NCI-H2107 (cell line): ENCODE measurements at regions not wholly inside any gene's neighbourhood (a gene's known extent, or its start where the extent isn't known, plus 50 kb on each side); places are given as distances from the start of the nearest gene placed in this dataset.
"Not testable (repeated sequence)": the region's sequence is repeated elsewhere in the genome, so short reads cannot be mapped to it uniquely, and the experiment has no call there.

Source experiments
- DNase-seq: peaks from one replicate; lab custom pipeline; 2025; lab: John Stamatoyannopoulos, UW

DNA sequence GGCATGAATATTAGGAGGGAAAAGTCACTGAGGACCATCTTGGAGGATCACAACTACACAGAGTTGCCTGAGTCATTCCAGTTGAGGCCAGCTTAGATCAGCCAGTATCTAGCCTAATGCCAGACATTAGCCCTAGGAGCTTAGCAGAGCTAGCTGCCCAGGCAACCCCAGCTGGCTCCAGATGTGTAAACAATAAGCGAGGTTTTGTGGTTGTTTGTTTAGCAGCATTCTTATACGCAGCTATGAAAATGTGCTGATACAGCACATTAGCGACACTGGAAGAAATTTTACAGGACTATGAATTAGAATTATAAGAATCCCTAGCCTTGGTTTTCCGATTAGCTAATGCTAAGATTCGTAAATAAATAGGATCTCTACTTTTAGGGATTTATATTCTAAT lies 59.3 kb downstream of the BTBD3 start:
- DNase-seq: no peak

DNA sequence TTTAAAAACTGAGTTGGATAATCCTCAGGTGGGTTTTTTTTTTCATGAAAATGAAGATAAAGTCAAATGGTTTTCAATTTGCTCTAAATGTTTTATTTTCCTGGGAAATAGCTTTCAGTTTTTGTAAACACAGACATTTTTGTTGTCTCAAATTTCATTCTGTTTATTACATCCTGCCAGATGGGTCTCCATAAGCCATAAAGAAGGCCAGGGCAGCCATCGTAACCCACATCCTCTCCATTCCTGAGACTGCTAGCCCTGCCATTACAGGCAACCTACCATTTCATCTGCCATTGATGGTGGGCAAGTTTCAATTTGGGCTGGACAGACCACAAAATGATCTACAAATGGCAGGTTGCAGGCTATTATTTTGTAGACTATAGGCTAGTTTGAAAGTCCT lies 60.8 kb downstream of the BTBD3 start:
- DNase-seq: no peak

DNA sequence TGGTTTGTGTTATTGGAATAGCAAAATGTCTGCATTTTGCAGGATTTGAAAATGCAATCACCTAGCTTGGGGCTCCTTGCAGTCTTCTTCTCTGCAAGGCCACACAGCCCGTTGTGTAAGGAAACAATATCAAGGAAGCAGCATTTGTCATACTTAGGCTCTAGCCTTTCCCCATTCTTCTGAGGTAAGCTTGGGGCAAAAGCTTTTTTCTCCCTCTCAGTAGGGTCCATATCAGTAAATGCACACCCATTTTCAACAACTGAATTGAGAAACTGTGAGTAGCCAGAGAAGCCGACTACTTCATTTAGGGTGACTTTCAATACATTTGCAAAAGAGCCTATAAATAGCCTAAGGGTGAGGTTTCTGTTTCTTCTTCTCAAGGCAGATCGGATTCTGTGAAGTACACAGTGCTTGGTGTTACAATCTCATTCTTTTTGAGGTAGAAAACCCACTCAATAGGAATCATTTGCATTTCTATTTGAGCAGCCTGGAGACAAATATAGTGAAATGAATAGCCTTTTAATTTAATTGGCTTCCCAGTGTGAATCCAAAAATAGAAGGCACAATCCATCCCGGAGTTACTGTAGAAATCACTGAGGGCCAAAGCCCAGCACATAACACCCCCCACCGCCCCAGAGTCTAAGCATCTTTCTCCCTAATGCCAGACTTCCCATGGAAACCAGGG lies 61.8 kb downstream of the BTBD3 start:
- no peak for DNase-seq

DNA sequence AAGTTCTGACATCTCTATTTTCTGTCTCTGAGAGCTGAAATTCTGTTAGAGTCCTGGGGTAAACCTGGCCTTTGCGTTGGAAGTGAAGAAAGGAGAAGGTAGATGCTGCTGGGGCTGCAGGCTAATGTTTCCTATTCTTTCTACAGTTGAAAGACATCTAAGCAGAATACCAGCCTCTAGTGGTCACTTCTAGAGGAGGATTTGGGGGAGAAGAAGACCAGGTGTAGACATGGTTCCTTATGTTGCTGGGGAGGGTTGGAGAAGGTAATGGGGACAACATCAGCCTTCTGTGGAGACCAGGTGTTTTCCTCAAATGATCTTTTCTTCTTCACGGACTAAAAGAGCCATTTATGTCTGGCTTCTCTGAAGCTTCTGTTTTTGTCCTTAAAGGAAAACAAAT lies 62.6 kb downstream of the BTBD3 start:
- DNase-seq: no peak

DNA sequence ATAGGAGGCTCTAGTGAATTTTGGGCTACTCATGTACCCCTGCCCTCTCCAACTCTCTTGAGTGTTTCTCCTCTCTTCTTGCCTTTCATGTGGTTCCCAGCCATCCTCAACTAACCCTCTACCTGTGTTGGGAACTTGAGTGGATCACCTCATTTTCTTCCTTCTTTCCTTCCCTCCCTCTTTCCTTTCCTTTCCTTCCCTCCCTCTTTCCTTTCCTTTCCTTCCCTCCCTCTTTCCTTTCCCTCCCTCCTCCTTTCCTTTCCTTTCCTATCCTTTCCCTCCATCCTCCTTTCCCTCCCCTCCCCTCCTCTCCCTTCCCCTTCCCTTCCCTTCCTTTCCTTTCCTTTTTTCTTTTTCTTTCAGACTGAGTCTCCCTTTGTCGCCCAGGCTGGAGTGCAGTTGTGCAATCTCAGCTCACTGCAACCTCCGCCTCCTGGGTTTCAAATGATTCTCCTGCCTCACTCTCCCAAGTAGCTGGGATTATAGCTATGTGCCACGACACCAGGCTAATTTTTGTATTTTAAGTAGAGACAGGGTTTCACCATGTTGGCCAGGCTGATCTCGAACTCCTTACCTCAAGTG lies 63.8 kb downstream of the BTBD3 start:
- no peak for DNase-seq

DNA sequence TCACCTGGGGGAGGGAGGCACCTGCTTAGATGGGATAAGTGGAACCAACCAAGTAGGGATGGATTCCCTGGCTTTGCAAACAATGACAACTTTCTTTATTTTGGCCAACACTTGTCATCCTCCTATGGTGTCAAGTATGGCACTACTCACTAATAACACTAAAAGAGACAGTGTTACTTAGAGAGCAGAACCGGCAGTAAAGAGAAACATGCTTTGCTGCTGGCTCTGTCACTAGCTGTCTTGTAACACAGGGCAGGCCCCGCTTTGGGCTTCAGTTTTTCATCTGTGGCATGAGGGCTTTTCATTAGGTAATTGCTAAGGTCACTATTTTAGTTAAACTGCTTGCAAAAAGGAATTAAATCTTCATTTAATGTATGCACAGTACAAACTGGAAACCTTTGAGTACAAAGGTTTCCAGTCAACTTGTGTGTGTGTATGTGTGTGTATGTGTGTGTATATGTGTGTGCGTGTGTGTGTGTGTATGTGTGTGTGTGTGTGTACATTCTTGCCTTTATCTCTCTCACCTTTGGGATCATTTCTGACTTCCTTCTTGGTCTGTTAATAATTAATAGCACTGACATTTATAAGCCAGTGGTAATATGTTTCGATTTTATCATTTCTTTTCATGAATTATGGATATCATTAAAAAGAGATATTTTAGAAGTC lies 64.7 kb downstream of the BTBD3 start:
- no peak for DNase-seq

DNA sequence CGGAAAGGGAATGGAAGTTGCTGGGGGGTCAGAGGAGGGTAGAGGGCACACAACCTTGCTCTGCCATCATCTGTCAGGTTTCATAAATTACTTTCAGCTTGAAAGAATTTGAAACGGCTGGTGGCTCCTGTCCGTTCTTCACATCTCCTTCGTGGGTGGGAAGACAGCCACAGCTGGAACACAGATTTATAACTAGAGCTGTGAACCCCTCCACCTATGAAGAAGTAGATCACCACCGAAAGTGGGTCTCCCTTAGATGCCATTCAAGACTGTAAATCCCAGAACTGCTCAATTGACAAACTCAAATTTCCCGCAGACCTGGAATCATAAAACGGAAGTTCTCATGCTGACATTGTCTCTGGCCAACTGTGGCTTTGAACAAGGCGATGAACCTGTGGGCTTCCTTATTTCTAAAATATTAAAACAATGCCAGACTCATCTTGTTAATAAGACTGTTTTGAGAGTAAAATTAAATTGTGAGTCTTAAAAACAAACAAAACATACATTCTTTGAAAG lies 65.3 kb downstream of the BTBD3 start:
- DNase-seq: no peak

DNA sequence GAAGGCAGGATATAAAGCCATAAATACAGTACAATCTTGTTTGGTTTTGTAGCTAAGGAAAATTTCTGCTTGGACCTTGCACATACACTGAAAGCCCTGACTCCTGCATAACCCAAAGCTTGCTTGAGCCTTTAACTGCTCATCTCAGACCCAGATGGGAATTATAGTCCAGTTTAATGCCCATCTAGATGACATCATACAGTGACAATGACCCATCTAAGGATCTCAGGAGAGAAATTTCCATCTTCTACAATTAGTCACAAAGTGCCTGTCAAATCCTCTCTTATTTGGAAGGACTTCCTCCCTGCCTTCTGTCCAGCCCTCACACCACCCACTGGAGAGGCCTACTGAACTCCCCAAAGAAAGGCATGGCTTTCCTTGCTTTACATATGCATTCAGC lies 69.3 kb downstream of the BTBD3 start:
- DNase-seq: no peak

DNA sequence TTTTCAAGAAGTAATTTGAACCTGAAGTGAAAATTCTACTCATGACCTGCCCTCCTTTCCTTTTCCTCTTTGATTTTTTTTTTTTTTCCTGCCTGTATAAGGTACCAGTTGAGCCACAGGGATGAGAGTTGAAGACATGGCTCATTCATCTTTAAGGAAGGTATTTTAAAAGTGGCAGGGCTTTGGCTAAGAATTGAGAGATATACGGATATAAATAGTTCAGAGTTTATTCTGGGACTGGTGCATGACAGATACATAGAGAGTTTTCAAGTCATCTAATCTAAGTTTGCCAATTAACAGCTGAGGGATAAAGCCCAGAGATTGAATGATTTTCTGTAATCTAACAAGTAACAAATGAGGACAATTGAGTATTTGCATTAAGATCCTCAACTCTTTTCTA lies 69.8 kb downstream of the BTBD3 start:
- no peak for DNase-seq

DNA sequence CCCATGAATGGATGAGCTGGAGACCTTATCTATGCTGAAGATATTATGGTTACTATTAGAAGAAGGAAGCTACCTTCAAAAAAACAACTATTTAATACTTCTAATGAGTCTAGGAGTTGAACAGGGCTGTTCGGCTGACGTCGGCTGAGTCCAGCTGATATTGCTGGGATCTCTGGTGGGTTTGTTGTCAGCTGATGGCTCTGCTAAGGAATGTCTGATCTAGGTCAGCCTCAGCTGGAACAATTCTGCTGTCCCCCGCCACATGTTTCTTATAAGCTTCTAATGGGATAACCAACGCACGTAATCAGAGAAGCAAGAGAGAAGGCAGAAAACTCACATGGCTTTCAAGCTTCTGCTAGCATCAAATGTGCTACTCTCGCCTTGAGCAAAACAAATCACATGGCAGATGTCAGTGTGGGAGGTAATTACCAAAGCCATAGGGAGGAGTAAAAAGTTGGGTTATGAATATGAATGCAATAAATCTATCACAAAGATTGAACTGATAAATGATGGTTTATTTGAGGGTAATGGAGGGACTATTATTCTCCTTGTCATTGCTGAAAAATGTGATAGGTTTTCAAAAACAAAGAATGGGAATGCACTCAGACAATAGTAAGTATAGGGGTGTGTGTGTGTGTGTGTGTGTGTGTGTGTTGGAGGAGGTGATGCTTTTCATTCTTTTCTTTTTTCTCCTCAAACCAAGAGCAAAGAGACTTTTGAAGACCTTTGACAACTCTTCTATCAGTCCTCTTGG lies 71.5 kb downstream of the BTBD3 start:
- no peak for DNase-seq

DNA sequence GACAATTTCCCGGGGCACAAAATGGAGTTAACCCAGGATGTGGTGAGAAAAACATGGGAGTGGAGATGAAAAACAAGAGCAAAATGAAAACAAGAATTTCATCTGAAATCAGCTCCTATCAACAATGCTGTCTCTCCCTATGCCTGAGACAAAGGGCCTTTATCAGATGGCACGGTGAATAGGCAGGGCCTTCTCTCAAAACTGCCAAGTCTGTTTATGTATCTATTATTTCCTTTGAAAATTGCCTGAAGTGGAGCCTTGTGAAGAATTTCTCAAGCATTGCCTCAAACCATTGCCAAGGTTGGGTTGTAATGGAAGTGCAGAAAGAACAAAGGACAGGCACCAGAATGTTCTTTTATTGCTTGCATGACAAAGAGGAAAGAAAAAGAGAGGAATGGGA lies 74.7 kb downstream of the BTBD3 start:
- DNase-seq: no peak

DNA sequence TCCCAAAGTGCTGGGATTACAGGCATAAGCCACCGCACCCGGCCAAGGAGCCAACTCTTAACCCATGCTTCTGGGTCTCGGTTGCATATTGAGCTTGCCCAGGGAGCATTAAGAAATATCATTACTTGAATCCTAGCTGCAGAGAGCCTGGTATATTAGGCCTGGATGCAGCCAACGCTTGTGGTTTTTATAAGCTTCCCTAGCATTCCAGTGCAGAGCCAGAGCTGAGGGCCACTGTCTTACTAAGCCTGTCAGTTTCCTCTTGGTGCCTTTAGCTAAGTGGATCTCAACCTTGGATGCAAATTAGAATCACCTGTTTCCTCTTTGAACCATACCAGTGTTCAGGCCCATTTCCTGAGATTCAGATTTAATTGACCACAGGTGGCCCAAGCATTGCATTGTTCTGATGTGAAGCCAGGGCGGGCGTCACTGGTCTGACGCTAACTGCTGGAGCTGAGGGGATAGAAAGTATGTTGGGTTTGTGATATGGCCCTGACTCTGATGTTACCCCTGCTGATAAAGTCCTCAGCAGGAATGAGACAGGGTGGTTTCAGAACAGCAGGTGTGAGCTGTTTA lies 76.3 kb downstream of the BTBD3 start:
- peak; percentile 25 for DNase-seq

DNA sequence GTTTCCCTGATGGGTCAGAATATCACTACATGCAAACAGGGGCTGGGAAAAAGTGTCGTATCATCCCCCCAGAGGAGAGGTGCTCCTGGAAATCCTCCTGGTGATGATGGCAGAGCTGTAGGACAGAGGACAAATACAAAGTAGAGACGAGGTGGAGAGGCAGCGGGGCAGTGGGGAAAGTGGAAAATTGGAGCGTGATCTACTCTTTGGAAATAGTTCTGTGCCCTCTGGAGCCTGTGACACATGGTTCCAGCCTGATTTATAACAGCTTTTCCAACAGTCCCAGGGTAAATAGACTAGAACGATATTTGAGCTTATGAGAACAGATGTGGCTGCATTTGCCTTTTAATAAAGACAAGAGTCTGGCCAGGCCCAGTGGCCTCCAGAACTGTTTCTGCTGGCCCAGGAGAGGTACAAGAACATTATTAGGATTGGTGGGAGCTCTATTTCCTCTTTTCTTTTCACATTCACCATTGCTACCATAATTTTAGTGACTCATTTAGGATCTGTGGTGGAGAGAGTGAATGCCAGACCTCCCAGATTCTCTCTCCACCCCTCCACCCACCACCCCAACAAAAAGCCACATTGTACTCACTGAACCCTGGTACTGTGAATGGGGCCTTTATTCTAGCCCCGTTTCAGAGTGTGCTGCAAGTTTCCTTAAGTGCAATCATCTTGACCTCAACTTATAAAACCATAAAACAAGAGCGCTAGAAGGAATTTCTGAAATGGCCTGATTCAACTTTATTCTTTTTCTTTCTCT lies 78.3 kb downstream of the BTBD3 start:
- DNase-seq: no peak

DNA sequence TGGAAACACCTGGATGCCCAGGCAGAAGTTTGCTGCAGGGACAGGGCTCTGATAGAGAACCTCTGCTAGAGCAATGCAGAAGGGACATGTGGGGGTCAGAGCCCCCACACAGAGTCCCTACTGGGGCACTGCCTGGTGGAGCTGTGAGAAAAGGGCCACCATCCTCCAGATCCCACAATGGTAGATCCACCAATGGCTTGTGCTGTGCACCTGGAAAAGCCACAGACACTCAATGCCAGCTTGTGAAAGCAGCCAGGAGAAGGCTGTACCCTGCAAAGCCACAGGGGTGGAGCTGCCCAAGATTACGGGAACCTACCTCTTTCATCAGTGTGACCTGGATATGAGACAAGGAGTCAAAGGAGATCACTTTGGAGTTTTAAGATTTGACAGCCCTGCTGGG lies 87.1 kb downstream of the BTBD3 start:
- not testable (repeated sequence) for DNase-seq

DNA sequence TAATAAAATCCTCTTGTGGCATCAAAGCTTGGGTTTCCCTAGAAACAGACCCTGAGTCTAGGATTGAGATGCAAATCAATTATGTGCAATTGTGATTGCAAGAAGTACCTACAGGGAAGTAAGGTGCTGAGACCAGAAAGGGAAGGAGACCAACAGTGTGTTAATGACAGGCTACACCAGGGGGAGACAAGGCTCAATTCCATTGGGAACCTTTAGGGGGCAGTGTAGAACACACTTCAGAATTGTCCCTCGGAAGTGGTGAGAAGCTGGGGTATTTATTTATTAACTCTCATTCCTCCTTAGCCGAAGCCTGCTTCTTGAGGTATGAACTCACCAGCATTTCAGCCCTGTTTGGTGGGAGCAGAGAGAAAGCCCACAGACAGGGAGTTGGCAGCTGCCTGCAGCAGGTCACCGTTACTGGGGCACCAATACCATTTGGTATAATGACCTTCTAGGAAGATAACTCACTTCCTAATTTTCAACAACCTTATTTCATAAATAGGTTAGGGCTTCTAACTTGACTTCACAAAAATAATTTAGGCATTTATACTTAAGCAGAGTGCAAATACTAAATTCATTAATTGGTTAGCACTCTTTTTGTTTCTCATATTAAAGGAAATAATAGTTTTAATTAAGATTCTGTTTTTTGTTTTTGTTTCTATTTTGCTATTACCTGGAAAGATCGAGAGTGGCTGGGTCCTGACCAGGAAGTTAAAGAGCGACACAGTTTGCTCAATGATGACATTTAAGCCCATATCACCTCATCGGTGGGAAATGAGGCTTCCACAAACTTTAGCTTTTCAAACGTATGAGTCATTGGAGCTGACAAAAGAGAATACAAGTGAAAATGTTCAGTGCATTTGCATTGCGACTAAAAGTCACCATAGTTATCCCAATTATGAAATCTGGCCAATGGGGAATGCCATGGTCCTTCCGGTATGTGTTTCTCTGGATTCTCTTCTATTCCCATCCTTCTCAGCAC lies 94.8 kb downstream of the BTBD3 start:
- DNase-seq: no peak

DNA sequence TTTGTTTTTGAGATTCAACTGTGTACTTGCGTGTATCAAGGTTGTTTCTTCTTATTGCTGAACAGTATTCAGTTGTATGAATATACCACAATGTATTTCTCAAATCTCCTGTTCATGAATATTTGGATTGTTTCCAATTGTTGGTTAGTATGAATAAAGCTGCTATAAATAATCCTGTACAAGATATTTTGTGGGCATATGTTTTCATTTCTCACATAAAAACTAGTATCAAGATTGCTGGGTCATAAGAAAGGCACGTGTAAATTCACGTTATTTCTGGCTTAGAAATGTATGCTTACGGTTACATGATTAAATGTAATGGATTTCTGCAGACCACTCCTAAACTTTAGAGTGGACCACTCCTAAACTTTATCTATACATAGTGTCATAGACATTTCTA lies 96.6 kb downstream of the BTBD3 start:
- no peak for DNase-seq

DNA sequence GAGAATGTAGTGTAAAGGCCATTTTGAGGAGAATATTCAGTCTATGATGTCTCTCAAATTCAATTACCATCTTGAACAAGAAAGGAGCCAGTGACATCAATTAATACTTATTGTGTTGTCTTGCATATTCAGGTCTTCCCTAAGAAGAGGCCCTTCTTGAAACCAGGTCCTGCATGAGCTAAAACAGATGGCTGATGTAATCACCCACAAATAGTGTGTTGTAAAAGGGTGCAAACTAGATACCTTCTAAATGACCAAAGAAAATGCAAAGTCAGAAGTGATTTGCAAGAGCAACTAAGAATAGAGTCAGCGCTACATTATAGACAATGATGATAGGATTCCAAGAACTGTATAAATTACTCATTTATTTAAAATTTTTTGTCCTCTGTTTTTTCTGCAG lies 97.0 kb downstream of the BTBD3 start:
- no peak for DNase-seq

DNA sequence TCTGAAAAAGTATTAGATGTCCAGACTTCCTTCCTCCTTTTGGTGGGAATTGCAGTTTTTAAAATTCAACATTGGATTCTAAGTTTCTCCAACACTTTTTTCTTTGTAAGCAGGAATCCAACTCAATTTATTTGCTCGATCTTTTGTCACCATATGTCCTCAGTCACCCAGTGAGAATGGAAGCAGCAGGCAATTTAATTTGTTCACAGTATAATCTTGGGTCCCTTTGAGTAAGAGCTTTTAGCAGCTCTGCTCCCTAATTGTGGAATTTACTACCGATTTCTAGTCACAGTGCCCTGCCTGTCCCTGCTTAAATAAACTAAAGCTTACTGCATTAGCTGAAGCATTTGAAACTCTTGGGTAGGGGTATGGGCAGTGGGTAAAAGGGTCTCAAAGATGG lies 98.6 kb downstream of the BTBD3 start:
- no peak for DNase-seq

DNA sequence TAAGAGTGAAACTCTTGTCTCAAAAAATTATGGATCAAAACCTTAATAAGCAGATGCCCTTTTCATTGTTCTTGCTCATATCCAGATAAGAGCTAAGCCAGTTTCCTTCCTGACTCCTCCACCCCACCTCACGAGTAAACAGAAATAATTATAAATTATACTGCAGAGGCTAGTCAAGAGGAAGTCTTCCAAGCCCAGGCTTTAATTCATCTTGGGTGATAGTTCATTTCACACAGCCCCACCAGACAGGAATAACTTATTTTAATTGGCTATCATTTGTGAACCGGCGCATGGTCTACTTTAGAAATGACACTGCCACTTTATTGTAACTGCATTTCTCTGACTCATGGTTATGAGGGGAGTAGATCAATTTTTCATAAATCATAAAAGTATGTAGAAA lies 102.0 kb downstream of the BTBD3 start:
- no peak for DNase-seq

DNA sequence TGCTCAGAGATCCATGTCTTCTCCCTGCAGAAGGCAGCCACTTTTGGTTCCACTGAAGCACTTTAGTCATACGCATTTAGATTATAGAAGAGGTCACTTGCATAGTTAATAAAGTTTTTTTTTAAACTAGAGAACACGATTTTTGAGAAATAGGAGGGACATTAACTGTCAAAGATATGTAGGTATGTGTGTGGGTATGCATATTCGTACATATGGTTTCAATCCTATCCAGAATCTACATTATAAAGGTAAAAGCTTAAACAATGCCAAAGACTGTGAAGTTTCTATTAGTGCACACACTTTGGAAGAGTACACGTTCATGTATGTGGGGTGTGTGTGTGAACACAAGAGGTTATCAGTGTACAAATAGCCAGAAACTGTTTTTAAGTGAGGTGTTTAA lies 103.2 kb downstream of the BTBD3 start:
- no peak for DNase-seq
